GM21529 (cell line): ENCODE measurements at regions not wholly inside any gene's neighbourhood (a gene's known extent, or its start where the extent isn't known, plus 50 kb on each side); places are given as distances from the start of the nearest gene placed in this dataset.

Experiments used
- ATAC-seq: cut with Tn5 transposase; IDR thresholded peaks from one replicate; pipeline ENCODE4 v1.9.1; 2021; ENCODE audit not compliant: unreplicated experiment

GRCh38 chr11:80414181-80415165 is 973.6 kb upstream of the TENM4 start:
- ATAC-seq = no peak

- ATAC-seq = no peak
Observed at GRCh38 chr11:80412604-80413003, 971.8 kb upstream of the TENM4 start.

- ATAC-seq = no peak
Observed at GRCh38 chr11:80393210-80393609, 952.4 kb upstream of the TENM4 start.

GRCh38 chr11:80390505-80390904 is 949.7 kb upstream of the TENM4 start:
- ATAC-seq = no peak

GRCh38 chr11:80388536-80388935 is 947.7 kb upstream of the TENM4 start:
- no peak for ATAC-seq

- no peak for ATAC-seq
Observed at GRCh38 chr11:80388130-80388529, 947.3 kb upstream of the TENM4 start.

GRCh38 chr11:80383655-80384054 is 942.8 kb upstream of the TENM4 start:
- no peak for ATAC-seq

GRCh38 chr11:80379620-80380278 is 938.9 kb upstream of the TENM4 start:
- ATAC-seq = no peak

GRCh38 chr11:80371931-80372330 is 931.1 kb upstream of the TENM4 start:
- no peak for ATAC-seq

GRCh38 chr11:80365980-80366379 is 925.1 kb upstream of the TENM4 start:
- ATAC-seq = peak; percentile 6

- peak; percentile 64 for ATAC-seq
Observed at GRCh38 chr11:80365076-80365725, 924.4 kb upstream of the TENM4 start.

GRCh38 chr11:80362563-80363340 is 921.9 kb upstream of the TENM4 start:
- ATAC-seq = no peak

- ATAC-seq = no peak
Observed at GRCh38 chr11:80355251-80355650, 914.4 kb upstream of the TENM4 start.

GRCh38 chr11:80350541-80350940 is 909.7 kb upstream of the TENM4 start:
- ATAC-seq = no peak

GRCh38 chr11:80349997-80350396 is 909.2 kb upstream of the TENM4 start:
- no peak for ATAC-seq

- no peak for ATAC-seq
Observed at GRCh38 chr11:80346353-80347059, 905.7 kb upstream of the TENM4 start.

- no peak for ATAC-seq
Observed at GRCh38 chr11:80343436-80343835, 902.6 kb upstream of the TENM4 start.

GRCh38 chr11:80338231-80338630 is 897.4 kb upstream of the TENM4 start:
- no peak for ATAC-seq

- no peak for ATAC-seq
Observed at GRCh38 chr11:80331694-80332093, 890.9 kb upstream of the TENM4 start.

GRCh38 chr11:80330264-80330663 is 889.4 kb upstream of the TENM4 start:
- no peak for ATAC-seq
